Fibroblast of skin of back (primary cell): ENCODE measurements at regions not wholly inside any gene's neighbourhood (a gene's known extent, or its start where the extent isn't known, plus 50 kb on each side); places are given as distances from the start of the nearest gene placed in this dataset.
"Not testable (repeated sequence)": the region's sequence is repeated elsewhere in the genome, so short reads cannot be mapped to it uniquely, and the experiment has no call there.

Experiments
- DNase-seq: peaks from one replicate; pipeline ENCODE4 v3.0.0-alpha.2; 2013

- no peak for DNase-seq
These were observed 50.2 kb upstream of the SLC35C1 start for GRCh38 chr11:45754741-45755140.

GRCh38 chr11:45754261-45754709 is 50.7 kb upstream of the SLC35C1 start:
- DNase-seq: peak; percentile 20

- DNase-seq: no peak
These were observed 52.8 kb upstream of the SLC35C1 start for GRCh38 chr11:45752106-45752505.

GRCh38 chr11:45751430-45751829 is 53.5 kb upstream of the SLC35C1 start:
- DNase-seq: no peak

GRCh38 chr11:45750439-45750838 is 54.5 kb upstream of the SLC35C1 start:
- no peak for DNase-seq

GRCh38 chr11:45748801-45749200 is 56.1 kb upstream of the SLC35C1 start:
- no peak for DNase-seq

GRCh38 chr11:45745065-45745811 is 59.7 kb upstream of the SLC35C1 start:
- peak; percentile 18 for DNase-seq

GRCh38 chr11:45743556-45744468 is 61.1 kb upstream of the SLC35C1 start:
- no peak for DNase-seq

GRCh38 chr11:45741582-45741981 is 63.4 kb upstream of the SLC35C1 start:
- DNase-seq: no peak

GRCh38 chr11:45741032-45741431 is 63.9 kb upstream of the SLC35C1 start:
- DNase-seq: no peak

GRCh38 chr11:45739866-45740265 is 65.1 kb upstream of the SLC35C1 start:
- peak; percentile 17 for DNase-seq

GRCh38 chr11:45739071-45739470 is 65.9 kb upstream of the SLC35C1 start:
- DNase-seq: not testable (repeated sequence)

GRCh38 chr11:45738194-45738593 is 66.8 kb upstream of the SLC35C1 start:
- not testable (repeated sequence) for DNase-seq

GRCh38 chr11:45737056-45737455 is 67.9 kb upstream of the SLC35C1 start:
- DNase-seq: peak; percentile 19

- peak; percentile 16 for DNase-seq
These were observed 68.5 kb upstream of the SLC35C1 start for GRCh38 chr11:45736424-45736823.

- no peak for DNase-seq
These were observed 67.8 kb upstream of the CHST1 start for GRCh38 chr11:45733176-45733575.

- no peak for DNase-seq
These were observed 66.9 kb upstream of the CHST1 start for GRCh38 chr11:45732343-45732742.

GRCh38 chr11:45731171-45731570 is 65.7 kb upstream of the CHST1 start:
- not testable (repeated sequence) for DNase-seq

- DNase-seq: no peak
These were observed 64.6 kb upstream of the CHST1 start for GRCh38 chr11:45730014-45730413.

GRCh38 chr11:45726493-45727054 is 61.2 kb upstream of the CHST1 start:
- DNase-seq: no peak

- no peak for DNase-seq
These were observed 60.5 kb upstream of the CHST1 start for GRCh38 chr11:45725776-45726492.

GRCh38 chr11:45725121-45725520 is 59.7 kb upstream of the CHST1 start:
- no peak for DNase-seq

GRCh38 chr11:45724153-45724552 is 58.7 kb upstream of the CHST1 start:
- DNase-seq: no peak
